ENCODE measurements at regions not wholly inside any gene's neighbourhood (a gene's known extent, or its start where the extent isn't known, plus 50 kb on each side); places are given as distances from the start of the nearest gene placed in this dataset.

GRCh38 chr16:86389566-86390328 lies 120.6 kb upstream of the FOXF1 start:
- Mint-ChIP-seq H3K4me3 (no peak overlapping the region), H3K27me3 (peaks cover 3% of the 10 kb centered on the region), H3K9me3 (no peaks in the 10 kb centered on the region), H3K27ac (no peak overlapping the region), H3K4me1 (no peaks in the 10 kb centered on the region), H3K36me3 (no peaks in the 10 kb centered on the region)

- Mint-ChIP-seq H3K9me3 (no peaks in the 10 kb centered on the region), H3K27me3 (peaks cover 3% of the 10 kb centered on the region), H3K4me3 (no peak overlapping the region), H3K36me3 (no peaks in the 10 kb centered on the region), H3K27ac (no peak overlapping the region), H3K4me1 (no peaks in the 10 kb centered on the region)
Observed at GRCh38 chr16:86390335-86390734, 120.0 kb upstream of the FOXF1 start.

GRCh38 chr16:86391486-86391885 lies 118.8 kb upstream of the FOXF1 start:
- Mint-ChIP-seq H3K27me3 (peaks cover 3% of the 10 kb centered on the region), H3K4me1 (no peaks in the 10 kb centered on the region), H3K27ac (no peak overlapping the region), H3K4me3 (no peak overlapping the region), H3K36me3 (no peaks in the 10 kb centered on the region), H3K9me3 (no peaks in the 10 kb centered on the region)

DNA sequence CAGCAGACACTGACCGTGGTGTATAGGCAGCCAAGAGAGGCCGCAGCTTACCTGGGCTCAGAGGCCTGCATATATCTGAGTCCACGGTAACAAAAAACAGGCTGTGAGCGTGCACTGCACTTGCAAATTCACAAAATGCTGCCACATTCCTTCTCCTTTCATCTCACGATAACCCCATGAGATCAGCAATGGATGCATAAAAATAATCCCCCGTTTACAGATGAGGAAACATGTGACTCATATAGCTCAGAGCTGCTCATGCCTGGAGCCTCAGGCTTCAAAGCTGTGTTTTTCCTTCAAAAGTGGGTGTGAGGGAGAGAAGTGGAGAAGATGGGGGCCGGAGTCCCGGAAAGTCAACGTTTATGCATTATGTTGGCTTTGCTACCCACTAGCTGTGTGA lies 118.3 kb upstream of the FOXF1 start:
- no peaks in the 10 kb centered on the region for H3K36me3 Mint-ChIP-seq
- H3K27me3 Mint-ChIP-seq = peaks cover 3% of the 10 kb centered on the region
- no peaks in the 10 kb centered on the region for H3K4me1 Mint-ChIP-seq
- H3K4me3 Mint-ChIP-seq = no peak overlapping the region
- peaks cover 0 to under 1% (median 0%) of the 10 kb centered on the region in 3 donors for H3K9me3 Mint-ChIP-seq
- H3K27ac Mint-ChIP-seq = no peak overlapping the region

DNA sequence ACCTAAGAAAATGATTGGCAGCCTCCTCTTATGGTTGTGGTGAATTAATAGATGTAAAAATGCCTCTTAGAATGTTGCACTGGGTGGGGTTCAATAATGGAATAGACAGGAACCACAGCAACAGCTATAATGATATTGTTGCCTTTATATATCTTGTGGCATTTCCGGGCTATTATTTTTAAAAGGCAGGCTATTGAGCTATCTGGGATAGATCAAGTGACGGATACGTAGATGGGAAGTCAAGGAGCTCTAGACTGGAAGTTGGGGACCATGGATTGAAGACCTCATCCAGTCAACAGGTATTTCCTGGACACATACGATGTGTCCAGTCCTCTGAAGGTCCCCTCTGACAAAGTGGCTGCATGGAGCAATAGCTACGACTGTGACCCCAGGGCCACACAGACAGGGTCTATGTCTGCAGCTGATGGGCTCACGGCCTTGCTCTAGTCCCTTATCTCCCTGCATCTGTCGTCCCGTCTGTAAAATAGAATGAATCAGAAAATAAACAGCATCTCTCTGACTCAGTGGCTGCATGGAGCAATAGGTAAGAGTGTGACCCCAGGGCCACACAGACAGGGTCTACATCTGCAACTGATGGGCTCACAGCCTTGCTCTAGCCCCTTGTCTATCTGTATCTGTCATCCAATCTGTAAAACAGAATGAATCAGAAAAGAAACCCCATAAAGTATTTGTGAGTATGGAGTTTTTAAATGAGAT lies 117.7 kb upstream of the FOXF1 start:
- peaks cover 3% of the 10 kb centered on the region for H3K27me3 Mint-ChIP-seq
- peaks cover 0 to 2% (median 0%) of the 10 kb centered on the region in 3 donors for H3K9me3 Mint-ChIP-seq

GRCh38 chr16:86393907-86394626 lies 116.3 kb upstream of the FOXF1 start:
- Mint-ChIP-seq H3K9me3 (peaks cover 0 to 2% (median 0%) of the 10 kb centered on the region in 3 donors), H3K27ac (no peak overlapping the region), H3K36me3 (no peaks in the 10 kb centered on the region), H3K4me3 (no peak overlapping the region), H3K27me3 (peaks cover 3% of the 10 kb centered on the region), H3K4me1 (no peaks in the 10 kb centered on the region)

More for the DNA sequence above, 117.7 kb upstream of the FOXF1 start:
- no peak overlapping the region for H3K4me3 Mint-ChIP-seq
- no peak overlapping the region for H3K27ac Mint-ChIP-seq
- no peaks in the 10 kb centered on the region for H3K4me1 Mint-ChIP-seq
- no peaks in the 10 kb centered on the region for H3K36me3 Mint-ChIP-seq

- Mint-ChIP-seq H3K36me3 (no peaks in the 10 kb centered on the region), H3K27me3 (peaks cover 3% of the 10 kb centered on the region), H3K4me3 (no peak overlapping the region), H3K27ac (no peak overlapping the region), H3K9me3 (peaks cover 0 to 2% (median 0%) of the 10 kb centered on the region in 3 donors), H3K4me1 (no peaks in the 10 kb centered on the region)
Observed at GRCh38 chr16:86395477-86395876, 114.8 kb upstream of the FOXF1 start.

DNA sequence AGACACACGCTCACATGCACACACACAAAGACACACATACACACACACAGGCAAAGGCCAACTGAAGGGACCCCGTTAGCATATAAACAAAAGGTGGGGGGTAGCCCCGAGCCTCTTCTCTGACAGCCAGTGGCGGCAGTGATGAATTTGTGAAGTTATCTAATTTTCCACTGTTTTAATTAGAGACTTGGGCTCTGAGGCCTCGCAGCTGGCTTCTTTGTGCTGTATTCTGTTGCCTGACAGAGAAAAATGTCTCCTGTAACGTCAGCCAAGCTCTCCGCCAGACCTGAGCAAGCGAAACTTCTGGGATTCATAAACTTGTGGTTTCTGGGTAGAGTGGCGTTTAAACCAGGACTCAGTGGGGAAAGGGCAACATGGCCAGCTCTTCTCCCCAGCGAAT lies 113.9 kb upstream of the FOXF1 start:
- Mint-ChIP-seq H3K4me3 (no peak overlapping the region), H3K27ac (no peak overlapping the region), H3K27me3 (peaks cover 3% of the 10 kb centered on the region), H3K36me3 (no peaks in the 10 kb centered on the region), H3K9me3 (peaks cover 0 to 2% (median 0%) of the 10 kb centered on the region in 3 donors), H3K4me1 (peaks cover 0 to under 1% (median 0%) of the 10 kb centered on the region in 3 donors)

DNA sequence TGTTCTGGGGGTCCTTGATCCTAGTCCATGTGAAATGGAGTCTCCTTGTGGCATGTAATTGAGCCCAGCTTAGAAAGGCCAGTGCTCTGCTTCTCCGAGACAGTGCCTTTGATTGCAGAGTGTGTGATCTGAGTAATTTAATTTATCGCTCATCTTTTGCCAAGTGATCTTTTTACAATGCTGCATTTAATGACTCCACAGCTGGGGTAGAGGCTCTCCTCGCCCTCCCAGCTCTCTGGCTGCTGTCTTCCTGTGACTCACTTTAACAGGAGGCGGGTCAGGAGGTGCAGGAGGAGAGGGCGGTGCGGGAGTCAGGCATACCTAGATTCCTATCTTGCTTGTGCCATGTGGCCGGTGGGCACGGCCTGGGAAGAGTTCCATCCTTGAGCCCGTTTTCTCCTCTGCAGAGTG lies 113.4 kb upstream of the FOXF1 start:
- H3K27ac Mint-ChIP-seq = no peak overlapping the region
- peaks cover 2% of the 10 kb centered on the region for H3K27me3 Mint-ChIP-seq
- peaks cover 0 to 2% (median 0%) of the 10 kb centered on the region in 3 donors for H3K9me3 Mint-ChIP-seq
- H3K4me3 Mint-ChIP-seq = no peak overlapping the region
- peaks cover 0 to 2% (median 0%) of the 10 kb centered on the region in 3 donors for H3K4me1 Mint-ChIP-seq
- no peaks in the 10 kb centered on the region for H3K36me3 Mint-ChIP-seq

DNA sequence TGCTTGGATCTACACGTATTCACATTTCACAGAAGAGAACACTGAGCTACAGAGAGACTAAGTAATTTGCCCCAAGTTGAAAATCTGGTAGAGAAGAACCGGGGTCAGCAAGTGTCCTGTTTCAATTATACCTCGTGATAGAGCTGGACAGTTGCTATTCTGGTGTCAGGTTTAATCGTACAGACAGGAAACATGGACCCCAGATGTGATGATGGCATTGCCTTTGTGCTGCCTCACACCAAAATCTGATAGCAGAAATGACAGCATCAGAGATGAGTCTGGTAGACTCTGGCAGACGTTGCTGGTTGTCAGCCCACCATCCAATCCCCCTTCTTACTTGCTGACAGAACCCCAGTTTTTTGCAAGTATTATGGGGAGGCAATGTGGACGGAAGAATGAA lies 112.1 kb upstream of the FOXF1 start:
- Mint-ChIP-seq H3K4me1 (peaks cover 0 to 2% (median 0%) of the 10 kb centered on the region in 3 donors), H3K27ac (no peak overlapping the region), H3K27me3 (no peaks in the 10 kb centered on the region), H3K4me3 (no peak overlapping the region), H3K9me3 (peaks cover 0 to 2% (median 0%) of the 10 kb centered on the region in 3 donors), H3K36me3 (no peaks in the 10 kb centered on the region)

DNA sequence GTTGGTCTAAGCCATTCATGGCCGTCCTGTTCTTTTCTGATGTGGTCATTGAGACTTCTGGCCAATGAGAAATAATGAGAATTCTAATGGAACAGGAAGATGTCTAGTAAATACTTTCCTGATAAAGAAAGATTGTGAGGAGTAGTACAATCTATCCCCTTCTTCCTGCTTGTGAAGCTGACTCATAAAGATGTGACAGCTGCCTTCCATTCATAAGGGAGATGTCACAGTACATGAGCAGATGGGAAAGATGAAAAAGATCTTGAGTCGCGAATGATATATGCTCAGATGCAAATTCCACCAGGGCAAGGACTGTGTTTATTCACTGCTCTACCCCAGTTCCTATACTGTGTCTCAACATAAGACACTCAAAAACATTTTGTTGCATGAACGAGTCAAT lies 111.7 kb upstream of the FOXF1 start:
- H3K4me3 Mint-ChIP-seq = no peak overlapping the region
- peak overlapping the region in 1 of 3 donors; percentile 21 for H3K27ac Mint-ChIP-seq
- peaks cover 0 to 2% (median 0%) of the 10 kb centered on the region in 3 donors for H3K4me1 Mint-ChIP-seq
- H3K36me3 Mint-ChIP-seq = no peaks in the 10 kb centered on the region
- H3K9me3 Mint-ChIP-seq = peaks cover 0 to 2% (median 0%) of the 10 kb centered on the region in 3 donors
- H3K27me3 Mint-ChIP-seq = no peaks in the 10 kb centered on the region

- H3K4me1 Mint-ChIP-seq = peaks cover 0 to 2% (median 0%) of the 10 kb centered on the region in 3 donors
- H3K27ac Mint-ChIP-seq = no peak overlapping the region
- no peaks in the 10 kb centered on the region for H3K27me3 Mint-ChIP-seq
- H3K36me3 Mint-ChIP-seq = no peaks in the 10 kb centered on the region
- no peak overlapping the region for H3K4me3 Mint-ChIP-seq
- H3K9me3 Mint-ChIP-seq = peaks cover 0 to 2% (median 0%) of the 10 kb centered on the region in 3 donors
Observed at GRCh38 chr16:86401126-86401525, 109.2 kb upstream of the FOXF1 start.

GRCh38 chr16:86403085-86403484 lies 107.2 kb upstream of the FOXF1 start:
- no peak overlapping the region for H3K4me3 Mint-ChIP-seq
- no peaks in the 10 kb centered on the region for H3K9me3 Mint-ChIP-seq
- H3K4me1 Mint-ChIP-seq = peaks cover 0 to 2% (median 0%) of the 10 kb centered on the region in 3 donors
- no peak overlapping the region for H3K27ac Mint-ChIP-seq
- H3K27me3 Mint-ChIP-seq = no peaks in the 10 kb centered on the region
- no peaks in the 10 kb centered on the region for H3K36me3 Mint-ChIP-seq

- Mint-ChIP-seq H3K4me3 (no peak overlapping the region), H3K4me1 (peaks cover 0 to 2% (median 0%) of the 10 kb centered on the region in 3 donors), H3K9me3 (no peaks in the 10 kb centered on the region), H3K36me3 (no peaks in the 10 kb centered on the region), H3K27me3 (peaks cover 1% of the 10 kb centered on the region), H3K27ac (no peak overlapping the region)
Observed at GRCh38 chr16:86403541-86404163, 106.7 kb upstream of the FOXF1 start.

DNA sequence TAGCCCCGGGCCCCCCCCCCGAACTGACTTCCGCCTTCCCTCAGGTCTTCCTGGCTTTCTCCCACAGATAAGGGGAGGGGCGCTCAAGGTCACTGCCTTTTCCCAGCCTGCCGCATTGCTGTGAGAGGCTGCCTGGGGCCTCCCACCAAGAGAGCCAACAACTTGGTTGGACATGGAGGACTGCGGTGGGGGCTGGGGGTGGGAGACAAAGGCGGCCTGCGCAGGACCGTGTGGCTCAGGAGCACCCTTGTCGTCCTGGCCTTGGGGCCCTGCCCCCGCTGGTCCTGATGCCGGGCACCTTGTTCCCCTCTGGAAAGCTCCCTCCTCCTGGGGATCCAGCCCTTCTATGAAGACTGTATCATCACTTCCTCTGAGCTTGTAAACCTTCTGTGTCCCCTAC lies 105.6 kb upstream of the FOXF1 start:
- H3K27ac Mint-ChIP-seq = no peak overlapping the region
- H3K27me3 Mint-ChIP-seq = peaks cover 3% of the 10 kb centered on the region
- peaks cover 0 to 2% (median 0%) of the 10 kb centered on the region in 3 donors for H3K4me1 Mint-ChIP-seq
- peaks cover 1% of the 10 kb centered on the region for H3K36me3 Mint-ChIP-seq
- H3K9me3 Mint-ChIP-seq = no peaks in the 10 kb centered on the region
- H3K4me3 Mint-ChIP-seq = no peak overlapping the region

Measured in IgD-negative memory B cell (primary cell).